Body of pancreas (tissue), 4 donors: ENCODE measurements at regions not wholly inside any gene's neighbourhood (a gene's known extent, or its start where the extent isn't known, plus 50 kb on each side); places are given as distances from the start of the nearest gene placed in this dataset.

Source experiments
- CTCF ChIP-seq, 7 experiments: fragments of 450-650 bp in 4 of 7; fragments of 200-600 bp in 3 of 7; sonication (generic) in 3 of 7; IDR thresholded peaks; one replicate each; pipeline ENCODE4 v1.5.1; 2016 to 2019; ENCODE audit warnings: antibody characterized with exemption in 7 of 7
- POLR2A ChIP-seq, 3 donors: fragments of 450-650 bp; IDR thresholded peaks; one replicate each; pipeline ENCODE4 v1.6.1; 2016; ENCODE audit warnings: antibody characterized with exemption in 3 of 3, mild to moderate bottlenecking in 2 of 3

GRCh38 chrX:8405631-8406030 lies 59.0 kb upstream of the VCX3B start:
- TF ChIP-seq CTCF (IDR thresholded peaks at IDR 0.05) (no peak), POLR2A (IDR thresholded peaks at IDR 0.05) (no peak)
